Endothelial cell of umbilical vein (primary cell): ENCODE measurements at regions not wholly inside any gene's neighbourhood (a gene's known extent, or its start where the extent isn't known, plus 50 kb on each side); places are given as distances from the start of the nearest gene placed in this dataset.

Experiments
- BruUV-seq: library from RNA; stranded (reverse); fragments of 400-500 nt; replicated peaks from 2 replicates; lab custom pipeline; 2021; lab: Mats Ljungman, UMichigan
- CTCF ChIA-PET: fragments of 300-600, 350-600 bp; sonication (Branson Sonifier 250); formaldehyde crosslinking; loops from one replicate; lab custom pipeline; 2021; ENCODE audit warnings: antibody characterized with exemption, inconsistent platforms; lab: Charles Lee
- POLR2A ChIA-PET: fragments of 300-600, 350-600 bp; sonication (Branson Sonifier 250); formaldehyde crosslinking; loops from one replicate; lab custom pipeline; 2021; ENCODE audit warnings: antibody characterized with exemption, inconsistent platforms; lab: Charles Lee
- DNase-seq: peaks from one replicate; pipeline ENCODE4 v3.0.0-alpha.2; 2011; ENCODE audit warnings: low read depth, low spot score
- FAIRE-seq: peaks from 2 replicates; lab custom pipeline; 2011; peaks lifted over from hg19 to GRCh38; lab: Jason Lieb, UNC
- H2AFZ ChIP-seq: 2 replicates; pipeline ENCODE4 v1.6.0; 2012; ENCODE audit warnings: low read depth, low read length, control low read depth, inconsistent platforms
- H3K27ac ChIP-seq: 2 replicates; pipeline ENCODE4 v1.5.1; 2011; ENCODE audit warnings: low read depth, mild to moderate bottlenecking, control low read depth, low read length, moderate library complexity; ENCODE audit not compliant: insufficient read depth
- H3K27me3 ChIP-seq, 2 experiments: 2 replicates each; pipeline versions ENCODE4 v1.6.0 to v1.6.1; 2011; ENCODE audit warnings: low read length in 2 of 2, mixed read lengths in 1 of 2; ENCODE audit not compliant: control insufficient read depth in 2 of 2, insufficient read depth in 2 of 2
- H3K36me3 ChIP-seq, 2 experiments: 2 replicates in 1 of 2; 3 replicates in 1 of 2; pipeline ENCODE4 v1.5.1; 2011; ENCODE audit warnings: low read length in 2 of 2, mild to moderate bottlenecking in 1 of 2, moderate library complexity in 1 of 2; ENCODE audit not compliant: control insufficient read depth in 2 of 2, insufficient read depth in 2 of 2; ENCODE audit errors: extremely low read depth in 1 of 2
- H3K4me1 ChIP-seq: 3 replicates; pipeline ENCODE4 v1.5.1; 2011; ENCODE audit warnings: mild to moderate bottlenecking, low read length; ENCODE audit not compliant: control insufficient read depth, insufficient read depth; ENCODE audit errors: extremely low read depth
- H3K4me2 ChIP-seq: 2 replicates; pipeline ENCODE4 v1.6.1; 2011; ENCODE audit warnings: low read length, control low read depth, mixed read lengths; ENCODE audit not compliant: insufficient read depth
- H3K4me3 ChIP-seq, 3 experiments: fragments of 200-600 bp in 1 of 3; sonication (generic), shearing (Covaris generic) in 1 of 3; replicated peaks in 1 of 3; 2 replicates each; pipeline ENCODE4 v1.5.1; 2011 to 2016; ENCODE audit warnings: control low read depth in 3 of 3, low read length in 3 of 3, mild to moderate bottlenecking in 2 of 3, inconsistent platforms in 1 of 3, low read depth in 1 of 3, moderate library complexity in 1 of 3; ENCODE audit not compliant: insufficient read depth in 1 of 3
- H3K79me2 ChIP-seq: 2 replicates; pipeline ENCODE4 v1.6.0; 2012; ENCODE audit warnings: low read length, inconsistent platforms; ENCODE audit not compliant: control insufficient read depth, insufficient read depth
- H3K9ac ChIP-seq: replicated peaks from 2 replicates; pipeline ENCODE3; 2011; ENCODE audit warnings: low read length, control low read depth; ENCODE audit not compliant: insufficient read depth; ENCODE audit errors: extremely low read depth
- H3K9me1 ChIP-seq: replicated peaks from 3 replicates; pipeline ENCODE4 v1.6.0; 2011; ENCODE audit warnings: mild to moderate bottlenecking, low read length; ENCODE audit not compliant: control insufficient read depth, insufficient read depth; ENCODE audit errors: extremely low read depth
- H3K9me3 ChIP-seq: replicated peaks from 2 replicates; pipeline ENCODE4 v1.5.1; 2012; ENCODE audit warnings: low read length, inconsistent platforms; ENCODE audit not compliant: control insufficient read depth, insufficient read depth
- H4K20me1 ChIP-seq: replicated peaks from 2 replicates; pipeline ENCODE3; 2011; ENCODE audit warnings: mild to moderate bottlenecking, low read length; ENCODE audit not compliant: control insufficient read depth, insufficient read depth; ENCODE audit errors: extremely low read depth
- CTCF ChIP-seq, 2 donors: IDR thresholded peaks; 1 replicate in 1 of 2; 2 replicates in 1 of 2; pipeline ENCODE4 v1.5.1; 2011; ENCODE audit warnings: low read length in 2 of 2, mild to moderate bottlenecking in 2 of 2, moderate library complexity in 2 of 2, control low read depth in 1 of 2, inconsistent platforms in 1 of 2, low read depth in 1 of 2; ENCODE audit not compliant: insufficient read depth in 1 of 2; ENCODE audit errors: extremely low read depth in 1 of 2
- EZH2 ChIP-seq: IDR thresholded peaks from 2 replicates; pipeline ENCODE4 v1.6.1; 2012; ENCODE audit warnings: borderline replicate concordance, low read depth, mild to moderate bottlenecking, moderate library complexity, low read length, inconsistent platforms; ENCODE audit not compliant: severe bottlenecking
- FOS ChIP-seq: IDR thresholded peaks from 2 replicates; pipeline ENCODE4 v1.6.1; 2011; ENCODE audit warnings: mild to moderate bottlenecking, low read length, moderate library complexity, borderline replicate concordance; ENCODE audit not compliant: insufficient read depth
- GATA2 ChIP-seq: IDR thresholded peaks from 2 replicates; pipeline ENCODE4 v1.7.0; 2011; ENCODE audit warnings: low read depth, mild to moderate bottlenecking, moderate library complexity, mixed read lengths, low read length; ENCODE audit not compliant: insufficient read length, insufficient read depth
- MAX ChIP-seq: IDR thresholded peaks from 2 replicates; pipeline ENCODE4 v1.6.1; 2011; ENCODE audit not compliant: insufficient read depth, insufficient read length
- MYC ChIP-seq: IDR thresholded peaks from one replicate; pipeline ENCODE4 v1.6.1; 2011; ENCODE audit warnings: mild to moderate bottlenecking, low read depth, low read length
- POLR2AphosphoS5 ChIP-seq: IDR thresholded peaks from 2 replicates; pipeline ENCODE4 v1.6.1; 2012; ENCODE audit warnings: low read depth, mild to moderate bottlenecking, control low read depth, low read length, moderate library complexity; ENCODE audit not compliant: insufficient read depth
- dilution Hi-C: fragments of 300-500 bp; cut with MboI; formaldehyde crosslinking; loops from one replicate; pipeline ENCODE4 v1.15.0; 2019; ENCODE audit warnings: low sequenced_read_pairs; ENCODE audit not compliant: extremely low pct_ligation_motif_present
- intact Hi-C: fragments of 100-400 bp; cut with micrococcal nuclease; formaldehyde crosslinking; loops from one replicate; pipeline ENCODE4 v1.10.0; 2022

- FAIRE-seq: no peak
- DNase-seq: no peak
- Histone ChIP-seq H3K9me3 (no peaks in the 10 kb centered on the region), H3K9me1 (no peaks in the 10 kb centered on the region), H3K79me2 (no peaks in the 10 kb centered on the region), H3K4me3 (no peak overlapping the region), H3K27ac (no peak overlapping the region), H4K20me1 (no peaks in the 10 kb centered on the region), H3K9ac (no peak overlapping the region), H2AFZ (no peak overlapping the region), H3K4me2 (no peak overlapping the region), H3K27me3 (no peaks in the 10 kb centered on the region), H3K36me3 (no peaks in the 10 kb centered on the region), H3K4me1 (no peaks in the 10 kb centered on the region)
- dilution Hi-C loops: no loop called here
- CTCF ChIA-PET: no interaction called here
- POLR2A ChIA-PET: no interaction called here
- intact Hi-C loops: no loop called here
- TF ChIP-seq MAX (no peak), CTCF (IDR thresholded peaks at IDR 0.05; ENCODE audit: extremely low read depth in 1 of 2, insufficient read depth in 1 of 2, low read depth in 1 of 2, low read length in 2 of 2) (no peak), POLR2AphosphoS5 (no peak), GATA2 (no peak), EZH2 (no peak), FOS (no peak), MYC (no peak)
- BruUV-seq: no TSS peak
These were observed 255.8 kb downstream of the CYRIA start for GRCh38 chr2:16409849-16410248.
